GM23338 (cell line): ENCODE measurements at regions not wholly inside any gene's neighbourhood (a gene's known extent, or its start where the extent isn't known, plus 50 kb on each side); places are given as distances from the start of the nearest gene placed in this dataset.
"Not testable (repeated sequence)": the region's sequence is repeated elsewhere in the genome, so short reads cannot be mapped to it uniquely, and the experiment has no call there.

Source experiments
- CREB1 ChIP-seq: fragments of 250-450 bp; sonication (Bioruptor Pico); IDR thresholded peaks from 2 replicates; pipeline ENCODE4 v1.5.0; 2020; ENCODE audit warnings: low read depth, mild to moderate bottlenecking, moderate library complexity
- CTCF ChIP-seq, 2 experiments: fragments of 200-600 bp in 1 of 2; sonication (generic) in 1 of 2; conservative IDR thresholded peaks; 2 replicates each; pipeline versions ENCODE4 v1.5.1 to v1.6.1; 2016 to 2017; ENCODE audit warnings: antibody characterized with exemption in 2 of 2, low read depth in 2 of 2, mild to moderate bottlenecking in 2 of 2, moderate library complexity in 1 of 2
- ETS1 ChIP-seq: IDR thresholded peaks from 2 replicates; pipeline ENCODE4 v1.6.1; 2016; ENCODE audit warnings: antibody characterized with exemption
- EZH2 ChIP-seq: fragments of 200-600 bp; sonication (generic); IDR thresholded peaks from one replicate; pipeline ENCODE4 v1.8.0; 2017; ENCODE audit warnings: antibody characterized with exemption, mild to moderate bottlenecking, low read depth; ENCODE audit not compliant: unreplicated experiment
- EZH2phosphoT487 ChIP-seq: fragments of 200-600 bp; sonication (generic); IDR thresholded peaks from one replicate; pipeline ENCODE4 v1.8.1; 2018; ENCODE audit warnings: antibody characterized with exemption; ENCODE audit not compliant: unreplicated experiment
- POLR2AphosphoS5 ChIP-seq: IDR thresholded peaks from 2 replicates; pipeline ENCODE4 v1.6.1; 2016; ENCODE audit warnings: antibody characterized with exemption, low read depth
- REST ChIP-seq: IDR thresholded peaks from one replicate; pipeline ENCODE4 v1.6.1; 2018; ENCODE audit warnings: antibody characterized with exemption; ENCODE audit not compliant: unreplicated experiment

GRCh38 chr3:5508860-5509259 is 321.4 kb downstream of the EDEM1 start:
- TF ChIP-seq CTCF (conservative IDR thresholded peaks at IDR 0.05; ENCODE audit: low read depth in 2 of 2); POLR2AphosphoS5; EZH2; CREB1 (CRISPR knock-in tag); EZH2phosphoT487; REST; ETS1: not testable (repeated sequence)
